K562 (cell line): ENCODE measurements at regions not wholly inside any gene's neighbourhood (a gene's known extent, or its start where the extent isn't known, plus 50 kb on each side); places are given as distances from the start of the nearest gene placed in this dataset.

ENCODE experiments used
- ATAC-seq: fragments of 200-7000 bp; cut with Tn5 transposase; 3 replicates; pipeline ENCODE4 v1.9.1; 2020; ENCODE audit warnings: moderate library complexity
- BruUV-seq: library from RNA; stranded (reverse); fragments of 400-500 nt; replicated peaks from 2 replicates; lab custom pipeline; 2021; lab: Mats Ljungman, UMichigan
- CTCF ChIA-PET: fragments of 300-600 bp; formaldehyde crosslinking; extraction: SDS; loops from one replicate; lab custom pipeline; 2021; ENCODE audit warnings: low intra/inter-chr PET ratio; lab: Yijun Ruan, JAX
- POLR2A ChIA-PET: fragments of 300-600, 350-650 bp; sonication (Branson Sonifier 250); formaldehyde crosslinking; extraction: SDS; loops from one replicate; lab custom pipeline; 2021; ENCODE audit warnings: antibody characterized with exemption, inconsistent platforms; lab: Yijun Ruan, JAX
- DNase-seq, 4 experiments: peaks; one replicate each; pipeline versions ENCODE4 v3.0.0 to v3.0.0-alpha.2; 2011 to 2018; ENCODE audit warnings: low spot score in 3 of 4, mixed read lengths in 3 of 4; ENCODE audit errors: extremely low read depth in 1 of 4
- FAIRE-seq: peaks from 2 replicates; lab custom pipeline; 2011; peaks lifted over from hg19 to GRCh38; lab: Jason Lieb, UNC
- H2AFZ ChIP-seq: 2 replicates; pipeline ENCODE4 v1.6.0; 2011; ENCODE audit warnings: low read depth, low read length, control low read depth, inconsistent platforms
- H3K27ac ChIP-seq: fragments of 200-600 bp; 3 replicates; pipeline ENCODE4 v1.8.0; 2011; ENCODE audit warnings: low read depth, mild to moderate bottlenecking, control low read depth, inconsistent platforms, low read length, moderate library complexity, mixed read lengths; ENCODE audit errors: extremely low read depth
- H3K27me3 ChIP-seq, 2 experiments: fragments of 300-600 bp in 1 of 2; 2 replicates in 1 of 2; 3 replicates in 1 of 2; pipeline versions ENCODE4 v1.6.0 to v1.8.0; 2011; ENCODE audit warnings: inconsistent platforms in 2 of 2, low read length in 2 of 2, mild to moderate bottlenecking in 1 of 2, mixed read lengths in 1 of 2, moderate library complexity in 1 of 2; ENCODE audit not compliant: control insufficient read depth in 2 of 2, insufficient read depth in 2 of 2
- H3K36me3 ChIP-seq: fragments of 300-600 bp; 3 replicates; pipeline ENCODE4 v1.8.0; 2011; ENCODE audit warnings: mild to moderate bottlenecking, low read length, inconsistent platforms; ENCODE audit not compliant: control insufficient read depth, insufficient read depth
- H3K4me1 ChIP-seq, 2 experiments: fragments of 200-600 bp in 1 of 2; replicated peaks in 1 of 2; 2 replicates in 1 of 2; 3 replicates in 1 of 2; pipeline versions ENCODE4 v1.5.1 to v1.8.0; 2011; ENCODE audit warnings: inconsistent platforms in 2 of 2, low read length in 2 of 2, mild to moderate bottlenecking in 1 of 2, mixed read lengths in 1 of 2, moderate library complexity in 1 of 2; ENCODE audit not compliant: control insufficient read depth in 2 of 2, insufficient read depth in 2 of 2
- H3K4me2 ChIP-seq: 2 replicates; pipeline ENCODE4 v1.6.1; 2011; ENCODE audit warnings: low read length, control low read depth, inconsistent platforms, mixed read lengths; ENCODE audit not compliant: insufficient read depth
- H3K4me3 ChIP-seq: fragments of 200-600 bp; sonication (generic), shearing (Covaris generic); 2 replicates; pipeline ENCODE4 v1.5.1; 2016; ENCODE audit warnings: control low read depth, inconsistent platforms
- H3K79me2 ChIP-seq: fragments of 200-600 bp; 3 replicates; pipeline ENCODE4 v1.8.0; 2011; ENCODE audit warnings: low read length, inconsistent platforms; ENCODE audit not compliant: control insufficient read depth, insufficient read depth
- H3K9ac ChIP-seq, 2 experiments: 2 replicates each; pipeline versions ENCODE4 v1.6.0 to v1.6.1; 2011; ENCODE audit warnings: low read depth in 2 of 2, low read length in 2 of 2, control low read depth in 1 of 2, inconsistent platforms in 1 of 2, mild to moderate bottlenecking in 1 of 2, mixed read lengths in 1 of 2; ENCODE audit not compliant: insufficient read depth in 1 of 2
- H3K9me1 ChIP-seq: one replicate; pipeline ENCODE4 v1.6.0; 2011; ENCODE audit warnings: inconsistent platforms, mild to moderate bottlenecking, low read length, moderate library complexity; ENCODE audit not compliant: control insufficient read depth, insufficient read depth
- H3K9me3 ChIP-seq: replicated peaks from 2 replicates; pipeline ENCODE4 v1.5.1; 2011; ENCODE audit warnings: low read depth, low read length, inconsistent platforms; ENCODE audit not compliant: control insufficient read depth, insufficient read depth
- H4K20me1 ChIP-seq: replicated peaks from 2 replicates; pipeline ENCODE4 v1.6.1; 2011; ENCODE audit warnings: low read length, inconsistent platforms, mixed read lengths; ENCODE audit not compliant: control insufficient read depth, insufficient read depth
- ESRRB ChIP-seq: fragments of 250-450 bp; sonication (Bioruptor Pico); IDR thresholded peaks from 2 replicates; pipeline ENCODE4 v1.5.0; 2020; ENCODE audit warnings: mild to moderate bottlenecking, moderate library complexity, borderline replicate concordance
- GABPB2 ChIP-seq: fragments of 250-450 bp; sonication (Bioruptor Pico); conservative IDR thresholded peaks from 2 replicates; pipeline ENCODE4 v1.5.1; 2021; ENCODE audit warnings: mild to moderate bottlenecking
- GTF2F1 ChIP-seq: IDR thresholded peaks from 2 replicates; pipeline ENCODE4 v1.6.1; 2011; ENCODE audit warnings: low read depth, low read length, improper control_type of control experiment
- RBM39 ChIP-seq: fragments of 200-400 bp; formaldehyde crosslinking; optimal IDR thresholded peaks from 2 replicates; pipeline ENCODE3; 2018; ENCODE audit warnings: low read depth, low read length
- SMARCA4 ChIP-seq: fragments of 450-650 bp; IDR thresholded peaks from 2 replicates; pipeline ENCODE4 v1.6.1; 2016
- SRSF1 ChIP-seq: fragments of 200-400 bp; formaldehyde crosslinking; IDR thresholded peaks from 2 replicates; pipeline ENCODE4 v1.6.1; 2017; ENCODE audit warnings: mild to moderate bottlenecking, low read depth, low read length, moderate library complexity
- SRSF7 ChIP-seq: fragments of 200-400 bp; formaldehyde crosslinking; optimal IDR thresholded peaks from 2 replicates; pipeline ENCODE3; 2017; ENCODE audit warnings: mild to moderate bottlenecking, low read depth, low read length
- TAF15 ChIP-seq: fragments of 200-400 bp; formaldehyde crosslinking; IDR thresholded peaks from 2 replicates; pipeline ENCODE4 v1.6.1; 2017; ENCODE audit warnings: mild to moderate bottlenecking, low read depth, low read length, moderate library complexity
- TEAD4 ChIP-seq, 2 experiments: sonication (generic) in 1 of 2; formaldehyde crosslinking in 1 of 2; IDR thresholded peaks; 2 replicates each; pipeline versions ENCODE4 v1.6.1 to v1.8.0; 2012 to 2022; ENCODE audit warnings: borderline replicate concordance in 1 of 2, inconsistent platforms in 1 of 2, low read length in 1 of 2, mild to moderate bottlenecking in 1 of 2, missing genetic modification reagents in 1 of 2
- ZNF780A ChIP-seq: fragments of 250-450 bp; sonication (Bioruptor Pico); IDR thresholded peaks from 2 replicates; pipeline ENCODE4 v1.5.0; 2021; ENCODE audit warnings: mild to moderate bottlenecking
- WGBS: fragments of 100-300 bp; shearing (Covaris generic); methylation state at CpG from one replicate; pipeline ENCODE4 v1.1.6; 2016; ENCODE audit warnings: low coverage, mixed read lengths; ENCODE audit not compliant: insufficient coverage; ENCODE audit errors: missing lambda C conversion rate; 5-methylcytosine and 5-hydroxymethylcytosine counted together
- in situ Hi-C: fragments of 300-500 bp; cut with MboI; formaldehyde crosslinking; loops from 4 replicates; pipeline ENCODE4 v1.15.0; 2018; ENCODE audit warnings: inconsistent platforms, mixed read lengths
- intact Hi-C: fragments of 100-400 bp; cut with micrococcal nuclease; formaldehyde crosslinking; loops from 2 replicates; pipeline ENCODE4 v1.14.2; 2022
- TF ChIP-seq, protein P1 (sequence below): fragments of 250-450 bp; sonication (Bioruptor Pico); IDR thresholded peaks from 2 replicates; pipeline ENCODE4 v1.8.0; 2022; ENCODE audit warnings: moderate library complexity, mild to moderate bottlenecking, inconsistent platforms
- TF ChIP-seq, protein P2 (sequence below): fragments of 250-450 bp; sonication (Bioruptor Pico); IDR thresholded peaks from 2 replicates; pipeline ENCODE4 v1.4.0; 2020
- TF ChIP-seq, protein P3 (sequence below): fragments of 450-650 bp; IDR thresholded peaks from 2 replicates; pipeline ENCODE4 v1.6.1; 2014; ENCODE audit warnings: low read depth, mild to moderate bottlenecking, moderate library complexity, borderline replicate concordance
- TF ChIP-seq, protein P4 (sequence below): fragments of 250-450 bp; sonication (Bioruptor Pico); IDR thresholded peaks from 2 replicates; pipeline ENCODE4 v1.8.0; 2022; ENCODE audit warnings: inconsistent platforms, mild to moderate bottlenecking, moderate library complexity, borderline replicate concordance

DNA sequence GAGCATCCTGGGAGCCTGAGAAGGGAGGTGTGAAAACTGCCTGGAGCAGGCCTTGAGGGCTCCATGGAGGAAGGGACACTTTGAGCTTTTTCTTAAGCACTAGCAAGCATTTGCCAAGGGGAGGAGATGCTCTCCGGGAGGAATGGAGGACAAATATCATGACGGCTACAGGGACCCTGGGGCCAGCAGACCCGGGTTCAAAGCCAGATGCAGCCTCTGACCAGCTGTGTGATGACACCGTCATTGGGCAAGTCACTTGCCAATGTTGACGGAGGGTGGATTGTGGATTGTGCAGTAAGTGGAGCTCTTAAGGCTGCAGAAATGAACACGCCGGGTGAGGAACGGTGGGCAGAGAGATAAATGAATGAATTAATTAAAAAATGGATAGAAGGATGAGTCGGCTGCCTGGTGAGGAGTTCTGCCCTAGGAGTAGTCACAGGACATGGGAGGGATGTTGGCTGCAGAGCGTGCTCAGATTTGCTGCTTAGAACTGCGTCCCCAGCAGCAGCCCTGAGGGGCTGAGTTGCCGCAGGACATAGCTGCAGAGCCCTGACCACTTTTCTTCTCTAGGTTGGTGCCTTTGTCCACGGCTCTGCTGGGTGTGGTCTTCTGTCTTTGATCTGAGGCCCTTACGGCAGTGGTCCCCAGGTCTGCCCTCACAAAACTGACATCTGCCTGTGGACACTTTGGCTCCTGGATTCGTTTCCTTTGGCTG is 507.6 kb downstream of the NPHP4 start:
- no peak overlapping the region for H3K4me2 ChIP-seq
- H3K9me3 ChIP-seq: no peaks in the 10 kb centered on the region
- POLR2A ChIA-PET: no interaction called here
- H3K36me3 ChIP-seq: no peaks in the 10 kb centered on the region
- no peaks in the 10 kb centered on the region for H3K9me1 ChIP-seq
- in situ Hi-C loops: no loop called here
- H3K4me1 ChIP-seq: no peaks in the 10 kb centered on the region
- FAIRE-seq (no peak), ATAC-seq (no peak), DNase-seq (no peak)
- no peak overlapping the region for H2AFZ ChIP-seq
- CTCF ChIA-PET: no interaction called here
- H3K27ac ChIP-seq: no peak overlapping the region
- H3K79me2 ChIP-seq: no peaks in the 10 kb centered on the region
- H3K9ac ChIP-seq: no peak overlapping the region
- 2% methylated on average over 15 of the region's 15 CpGs for WGBS
- intact Hi-C loops: no loop called here
- peaks cover 2 to 29% of the 10 kb centered on the region in 2 experiments; a peak in 3 of 5 replicates for H3K27me3 ChIP-seq
- peaks cover 7% of the 10 kb centered on the region; the same call in 1 of the 2 replicates for H4K20me1 ChIP-seq
- no TSS peak for BruUV-seq
- TF ChIP-seq RBM39: no peak
- TF ChIP-seq, protein P1, sequence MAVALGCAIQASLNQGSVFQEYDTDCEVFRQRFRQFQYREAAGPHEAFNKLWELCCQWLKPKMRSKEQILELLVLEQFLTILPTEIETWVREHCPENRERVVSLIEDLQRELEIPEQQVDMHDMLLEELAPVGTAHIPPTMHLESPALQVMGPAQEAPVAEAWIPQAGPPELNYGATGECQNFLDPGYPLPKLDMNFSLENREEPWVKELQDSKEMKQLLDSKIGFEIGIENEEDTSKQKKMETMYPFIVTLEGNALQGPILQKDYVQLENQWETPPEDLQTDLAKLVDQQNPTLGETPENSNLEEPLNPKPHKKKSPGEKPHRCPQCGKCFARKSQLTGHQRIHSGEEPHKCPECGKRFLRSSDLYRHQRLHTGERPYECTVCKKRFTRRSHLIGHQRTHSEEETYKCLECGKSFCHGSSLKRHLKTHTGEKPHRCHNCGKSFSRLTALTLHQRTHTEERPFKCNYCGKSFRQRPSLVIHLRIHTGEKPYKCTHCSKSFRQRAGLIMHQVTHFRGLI (CRISPR knock-in tag): no peak
- TF ChIP-seq TAF15: no peak
- no peak for TF ChIP-seq ESRRB (CRISPR knock-in tag)
- TF ChIP-seq, protein P2, sequence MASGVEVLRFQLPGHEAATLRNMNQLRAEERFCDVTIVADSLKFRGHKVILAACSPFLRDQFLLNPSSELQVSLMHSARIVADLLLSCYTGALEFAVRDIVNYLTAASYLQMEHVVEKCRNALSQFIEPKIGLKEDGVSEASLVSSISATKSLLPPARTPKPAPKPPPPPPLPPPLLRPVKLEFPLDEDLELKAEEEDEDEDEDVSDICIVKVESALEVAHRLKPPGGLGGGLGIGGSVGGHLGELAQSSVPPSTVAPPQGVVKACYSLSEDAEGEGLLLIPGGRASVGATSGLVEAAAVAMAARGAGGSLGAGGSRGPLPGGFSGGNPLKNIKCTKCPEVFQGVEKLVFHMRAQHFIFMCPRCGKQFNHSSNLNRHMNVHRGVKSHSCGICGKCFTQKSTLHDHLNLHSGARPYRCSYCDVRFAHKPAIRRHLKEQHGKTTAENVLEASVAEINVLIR (CRISPR knock-in tag): no peak
- no peak for TF ChIP-seq TEAD4 (IDR thresholded peaks at IDR 0.05; ENCODE audit: low read length)
- no peak for TF ChIP-seq TEAD4 (CRISPR knock-in tag; IDR thresholded peaks at IDR 0.05; ENCODE audit: borderline replicate concordance)
- TF ChIP-seq, protein P3, sequence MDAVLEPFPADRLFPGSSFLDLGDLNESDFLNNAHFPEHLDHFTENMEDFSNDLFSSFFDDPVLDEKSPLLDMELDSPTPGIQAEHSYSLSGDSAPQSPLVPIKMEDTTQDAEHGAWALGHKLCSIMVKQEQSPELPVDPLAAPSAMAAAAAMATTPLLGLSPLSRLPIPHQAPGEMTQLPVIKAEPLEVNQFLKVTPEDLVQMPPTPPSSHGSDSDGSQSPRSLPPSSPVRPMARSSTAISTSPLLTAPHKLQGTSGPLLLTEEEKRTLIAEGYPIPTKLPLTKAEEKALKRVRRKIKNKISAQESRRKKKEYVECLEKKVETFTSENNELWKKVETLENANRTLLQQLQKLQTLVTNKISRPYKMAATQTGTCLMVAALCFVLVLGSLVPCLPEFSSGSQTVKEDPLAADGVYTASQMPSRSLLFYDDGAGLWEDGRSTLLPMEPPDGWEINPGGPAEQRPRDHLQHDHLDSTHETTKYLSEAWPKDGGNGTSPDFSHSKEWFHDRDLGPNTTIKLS: no peak
- TF ChIP-seq SRSF7: no peak
- TF ChIP-seq SMARCA4: no peak
- no peak for TF ChIP-seq GTF2F1
- TF ChIP-seq SRSF1: no peak
- TF ChIP-seq ZNF780A (CRISPR knock-in tag): no peak
- no peak for TF ChIP-seq GABPB2 (CRISPR knock-in tag)
- TF ChIP-seq, protein P4, sequence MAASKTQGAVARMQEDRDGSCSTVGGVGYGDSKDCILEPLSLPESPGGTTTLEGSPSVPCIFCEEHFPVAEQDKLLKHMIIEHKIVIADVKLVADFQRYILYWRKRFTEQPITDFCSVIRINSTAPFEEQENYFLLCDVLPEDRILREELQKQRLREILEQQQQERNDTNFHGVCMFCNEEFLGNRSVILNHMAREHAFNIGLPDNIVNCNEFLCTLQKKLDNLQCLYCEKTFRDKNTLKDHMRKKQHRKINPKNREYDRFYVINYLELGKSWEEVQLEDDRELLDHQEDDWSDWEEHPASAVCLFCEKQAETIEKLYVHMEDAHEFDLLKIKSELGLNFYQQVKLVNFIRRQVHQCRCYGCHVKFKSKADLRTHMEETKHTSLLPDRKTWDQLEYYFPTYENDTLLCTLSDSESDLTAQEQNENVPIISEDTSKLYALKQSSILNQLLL: no peak
- H3K4me3 ChIP-seq: no peak overlapping the region
